Body of pancreas (tissue), 4 donors: ENCODE measurements at regions not wholly inside any gene's neighbourhood (a gene's known extent, or its start where the extent isn't known, plus 50 kb on each side); places are given as distances from the start of the nearest gene placed in this dataset.

Source experiments
- POLR2A ChIP-seq, 3 donors: fragments of 450-650 bp; IDR thresholded peaks; one replicate each; pipeline ENCODE4 v1.6.1; 2016; ENCODE audit warnings: antibody characterized with exemption in 3 of 3, mild to moderate bottlenecking in 2 of 3
- TF ChIP-seq, protein P1 (sequence below), 7 experiments: fragments of 450-650 bp in 4 of 7; fragments of 200-600 bp in 3 of 7; sonication (generic) in 3 of 7; IDR thresholded peaks; one replicate each; pipeline ENCODE4 v1.5.1; 2016 to 2019; ENCODE audit warnings: antibody characterized with exemption in 7 of 7

DNA sequence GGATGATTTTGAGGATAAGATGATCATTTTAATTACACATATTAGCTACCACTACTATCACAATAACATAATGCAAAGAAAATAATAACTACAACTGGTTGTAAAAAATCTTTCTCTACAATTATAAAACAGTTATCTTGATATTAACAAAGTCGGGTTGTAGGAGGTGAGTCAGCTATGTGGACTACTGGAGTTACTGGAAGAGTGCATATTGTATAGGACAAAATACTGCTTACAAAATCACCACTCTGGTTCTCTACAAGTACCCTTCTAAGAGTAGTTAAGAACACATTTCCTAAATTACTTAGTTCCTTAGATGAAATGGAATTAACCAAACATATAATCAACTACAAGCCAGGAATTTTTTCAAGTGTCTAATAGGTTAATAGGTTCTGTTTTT is 74.1 kb downstream of the HYCC1 start:
- TF ChIP-seq, protein P1, sequence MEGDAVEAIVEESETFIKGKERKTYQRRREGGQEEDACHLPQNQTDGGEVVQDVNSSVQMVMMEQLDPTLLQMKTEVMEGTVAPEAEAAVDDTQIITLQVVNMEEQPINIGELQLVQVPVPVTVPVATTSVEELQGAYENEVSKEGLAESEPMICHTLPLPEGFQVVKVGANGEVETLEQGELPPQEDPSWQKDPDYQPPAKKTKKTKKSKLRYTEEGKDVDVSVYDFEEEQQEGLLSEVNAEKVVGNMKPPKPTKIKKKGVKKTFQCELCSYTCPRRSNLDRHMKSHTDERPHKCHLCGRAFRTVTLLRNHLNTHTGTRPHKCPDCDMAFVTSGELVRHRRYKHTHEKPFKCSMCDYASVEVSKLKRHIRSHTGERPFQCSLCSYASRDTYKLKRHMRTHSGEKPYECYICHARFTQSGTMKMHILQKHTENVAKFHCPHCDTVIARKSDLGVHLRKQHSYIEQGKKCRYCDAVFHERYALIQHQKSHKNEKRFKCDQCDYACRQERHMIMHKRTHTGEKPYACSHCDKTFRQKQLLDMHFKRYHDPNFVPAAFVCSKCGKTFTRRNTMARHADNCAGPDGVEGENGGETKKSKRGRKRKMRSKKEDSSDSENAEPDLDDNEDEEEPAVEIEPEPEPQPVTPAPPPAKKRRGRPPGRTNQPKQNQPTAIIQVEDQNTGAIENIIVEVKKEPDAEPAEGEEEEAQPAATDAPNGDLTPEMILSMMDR (IDR thresholded peaks at IDR 0.05) = no peak
- no peak for TF ChIP-seq POLR2A (IDR thresholded peaks at IDR 0.05)
